HFF-Myc (cell line): ENCODE measurements at regions not wholly inside any gene's neighbourhood (a gene's known extent, or its start where the extent isn't known, plus 50 kb on each side); places are given as distances from the start of the nearest gene placed in this dataset.

Experiments
- DNase-seq: peaks from one replicate; pipeline ENCODE4 v3.0.0-alpha.2; 2011; ENCODE audit warnings: low read depth; ENCODE audit errors: extremely low read depth
- H3K4me3 ChIP-seq: replicated peaks from 2 replicates; pipeline ENCODE4 v1.5.1; 2011; ENCODE audit warnings: low read depth, mild to moderate bottlenecking, control low read depth, low read length
- TF ChIP-seq, protein P1 (sequence below): IDR thresholded peaks from 2 replicates; pipeline ENCODE4 v1.5.1; 2012; ENCODE audit warnings: mild to moderate bottlenecking, low read depth, low read length, control low read depth; ENCODE audit errors: missing control alignments

DNA sequence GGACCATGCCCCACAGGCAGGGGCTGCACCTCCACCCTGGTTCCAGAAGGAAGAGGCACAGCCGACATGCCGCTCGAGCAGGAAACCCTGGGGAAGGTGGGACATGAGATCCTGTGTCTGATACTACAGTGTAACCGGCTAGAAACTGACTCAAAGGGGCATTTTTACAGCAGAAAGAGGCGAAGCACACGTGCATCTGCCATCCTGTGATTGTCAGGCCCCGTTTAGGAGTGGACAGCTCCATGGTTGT lies 62.7 kb downstream of the SIK1 start:
- no peak overlapping the region for H3K4me3 ChIP-seq
- no peak for DNase-seq
- TF ChIP-seq, protein P1, sequence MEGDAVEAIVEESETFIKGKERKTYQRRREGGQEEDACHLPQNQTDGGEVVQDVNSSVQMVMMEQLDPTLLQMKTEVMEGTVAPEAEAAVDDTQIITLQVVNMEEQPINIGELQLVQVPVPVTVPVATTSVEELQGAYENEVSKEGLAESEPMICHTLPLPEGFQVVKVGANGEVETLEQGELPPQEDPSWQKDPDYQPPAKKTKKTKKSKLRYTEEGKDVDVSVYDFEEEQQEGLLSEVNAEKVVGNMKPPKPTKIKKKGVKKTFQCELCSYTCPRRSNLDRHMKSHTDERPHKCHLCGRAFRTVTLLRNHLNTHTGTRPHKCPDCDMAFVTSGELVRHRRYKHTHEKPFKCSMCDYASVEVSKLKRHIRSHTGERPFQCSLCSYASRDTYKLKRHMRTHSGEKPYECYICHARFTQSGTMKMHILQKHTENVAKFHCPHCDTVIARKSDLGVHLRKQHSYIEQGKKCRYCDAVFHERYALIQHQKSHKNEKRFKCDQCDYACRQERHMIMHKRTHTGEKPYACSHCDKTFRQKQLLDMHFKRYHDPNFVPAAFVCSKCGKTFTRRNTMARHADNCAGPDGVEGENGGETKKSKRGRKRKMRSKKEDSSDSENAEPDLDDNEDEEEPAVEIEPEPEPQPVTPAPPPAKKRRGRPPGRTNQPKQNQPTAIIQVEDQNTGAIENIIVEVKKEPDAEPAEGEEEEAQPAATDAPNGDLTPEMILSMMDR = no peak

DNA sequence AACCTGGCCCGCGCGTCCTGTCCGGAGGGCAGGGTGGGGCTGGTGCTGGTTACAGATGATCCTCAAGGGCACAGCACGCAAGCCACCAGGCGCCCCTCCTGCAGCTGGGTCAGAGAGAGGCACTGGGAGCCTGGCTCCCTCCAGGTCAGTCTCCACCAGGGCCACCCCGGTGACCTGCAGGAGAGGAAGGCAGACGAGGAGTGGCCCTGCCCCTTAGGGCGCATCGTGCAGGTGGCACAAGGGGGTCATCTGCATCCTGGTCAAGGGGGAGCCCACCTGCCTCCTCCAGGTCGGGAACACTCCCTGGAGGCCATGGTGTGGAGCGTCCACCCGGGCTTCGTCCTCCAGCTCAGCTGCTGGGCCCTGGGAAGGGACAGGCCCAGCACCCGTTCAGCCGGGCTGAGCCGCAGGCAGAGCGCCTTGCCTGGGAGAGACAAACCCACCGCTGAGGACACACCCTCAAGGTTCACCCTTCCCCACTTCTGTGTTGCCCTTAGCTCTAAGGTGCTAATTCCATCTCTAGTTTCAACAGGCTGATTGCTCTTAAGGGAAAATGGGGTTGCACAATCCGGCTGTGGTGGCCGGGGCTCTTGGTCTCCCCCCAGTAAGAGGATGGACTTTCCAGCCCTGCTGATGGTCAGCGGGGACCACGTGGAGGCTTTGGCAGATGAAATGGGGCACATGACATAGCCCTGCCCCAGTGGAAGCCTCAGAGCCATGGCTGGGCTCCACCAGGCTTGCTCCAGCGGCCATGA lies 63.2 kb downstream of the SIK1 start:
- H3K4me3 ChIP-seq = no peak overlapping the region
- no peak for DNase-seq
- TF ChIP-seq, protein P1 = no peak

DNA sequence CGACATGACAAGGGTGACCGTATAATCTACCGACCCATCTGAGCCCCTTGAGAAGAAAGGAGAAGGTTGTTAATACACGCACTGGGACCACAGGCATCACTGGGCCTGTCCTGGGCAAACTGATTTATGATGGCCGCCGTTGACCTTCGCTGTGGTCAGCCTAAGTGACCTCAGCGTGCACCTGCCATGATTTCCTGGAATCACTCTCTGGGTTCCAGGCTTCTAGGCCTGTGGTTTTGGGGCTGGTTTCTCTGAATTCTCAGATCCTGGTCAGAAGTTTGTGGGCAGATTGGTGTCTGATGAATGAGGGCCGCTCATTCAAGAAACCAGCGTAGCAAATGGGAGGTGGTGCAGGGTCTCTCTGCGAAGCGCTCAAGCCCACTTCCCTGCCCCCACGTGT lies 64.0 kb downstream of the SIK1 start:
- no peak for DNase-seq
- TF ChIP-seq, protein P1 = no peak
- no peak overlapping the region for H3K4me3 ChIP-seq

DNA sequence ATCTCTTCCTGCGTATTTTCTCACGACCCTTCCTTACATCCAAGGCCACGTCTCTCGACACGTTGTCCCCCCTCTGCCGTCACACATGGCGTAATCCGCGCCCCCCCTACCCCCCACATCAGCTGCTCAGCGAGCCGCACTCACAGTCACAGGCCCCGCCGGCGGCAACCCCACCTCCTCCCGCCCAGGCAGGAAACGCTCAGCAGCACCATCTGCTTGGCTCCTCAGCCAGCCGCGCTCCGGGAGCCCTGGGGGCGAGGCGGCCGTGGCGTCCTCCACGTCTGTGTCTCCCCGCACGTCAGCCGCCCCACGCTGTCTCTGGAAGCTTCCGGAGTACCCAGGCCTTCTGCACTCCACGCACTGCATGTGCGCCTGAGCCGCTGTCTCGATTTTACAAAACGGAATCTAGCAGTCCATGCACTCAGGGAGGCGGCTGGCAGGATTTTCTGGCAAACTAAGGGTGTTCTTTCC lies 64.6 kb downstream of the SIK1 start:
- peak; percentile 37 for DNase-seq
- TF ChIP-seq, protein P1 = no peak
- H3K4me3 ChIP-seq = peak overlapping the region; percentile 26

DNA sequence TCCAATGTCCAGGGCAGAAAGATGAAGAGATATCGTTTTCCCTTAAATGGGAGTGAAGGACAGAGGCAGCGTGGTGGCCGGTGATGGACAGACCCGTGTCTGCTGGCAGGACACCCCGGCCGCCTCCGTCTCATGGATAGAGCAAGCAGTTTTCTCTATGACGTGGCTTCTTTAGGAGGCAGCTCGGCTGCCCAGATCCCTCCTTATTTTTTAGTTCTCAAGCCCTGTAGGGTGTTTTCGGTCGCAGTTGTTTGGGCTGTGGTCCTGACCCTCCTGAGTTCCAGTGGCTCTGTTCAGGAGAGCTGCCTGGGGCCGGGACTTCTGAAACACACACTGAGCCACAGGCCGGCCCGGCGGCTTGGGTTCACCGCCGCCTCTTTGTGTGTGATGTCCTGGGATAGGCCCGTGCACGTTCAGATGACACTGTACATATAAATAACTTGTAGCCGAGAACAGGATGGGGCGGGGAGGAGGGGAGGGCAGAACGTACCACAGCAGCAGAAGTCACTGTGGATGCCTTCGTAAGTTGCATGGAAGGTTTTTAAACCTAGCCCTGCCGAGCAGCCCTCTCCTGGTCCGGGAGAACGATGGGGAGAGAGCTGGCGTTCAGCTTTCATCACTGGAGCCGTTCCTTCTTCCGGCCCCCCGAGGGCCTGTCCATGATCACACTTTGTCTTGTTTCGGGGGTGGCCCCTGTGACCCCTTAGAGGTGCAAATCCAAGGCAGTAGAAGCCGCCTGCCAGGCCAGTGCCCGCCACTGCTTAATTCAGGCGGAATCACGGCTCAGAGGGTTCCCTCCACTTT lies 65.2 kb downstream of the SIK1 start:
- H3K4me3 ChIP-seq = peak overlapping the region; percentile 26
- DNase-seq = peak; percentile 32
- TF ChIP-seq, protein P1 = no peak

DNA sequence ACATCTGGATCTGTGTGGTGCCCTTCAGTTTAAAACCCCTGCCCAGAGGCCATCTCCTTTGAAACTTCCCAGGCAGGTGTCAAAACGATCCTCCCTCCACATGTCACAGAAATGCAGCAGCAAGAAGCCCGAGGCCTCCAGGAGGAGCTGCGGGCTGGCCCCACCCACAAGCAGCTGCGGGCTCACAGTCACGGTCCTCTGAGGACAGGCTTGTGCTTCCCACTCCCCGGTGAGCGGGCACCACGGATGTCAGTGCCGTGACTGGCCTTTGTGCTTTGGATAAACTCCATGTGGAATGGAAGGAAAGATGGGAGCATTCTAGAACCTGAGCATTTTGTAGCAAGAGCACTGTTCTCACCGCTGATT lies 65.8 kb downstream of the SIK1 start:
- peak overlapping the region; percentile 26 for H3K4me3 ChIP-seq
- DNase-seq = no peak
- TF ChIP-seq, protein P1 = no peak
